ENCODE measurements at regions not wholly inside any gene's neighbourhood (a gene's known extent, or its start where the extent isn't known, plus 50 kb on each side); places are given as distances from the start of the nearest gene placed in this dataset.

GRCh38 chr15:69820819-69821218, 276.9 kb downstream of the TLE3 start:
- TF ChIP-seq TCF12 (IDR thresholded peaks at IDR 0.05; ENCODE audit: low read depth) (no peak), YY1 (IDR thresholded peaks at IDR 0.05; ENCODE audit: low read depth) (no peak), ZBTB7A (IDR thresholded peaks at IDR 0.05; ENCODE audit: low read depth) (no peak), TEAD4 (IDR thresholded peaks at IDR 0.05) (no peak), RAD21 (IDR thresholded peaks at IDR 0.05; ENCODE audit: low read depth) (no peak), TAF1 (IDR thresholded peaks at IDR 0.05; ENCODE audit: low read depth) (no peak), CREB1 (IDR thresholded peaks at IDR 0.05; ENCODE audit: low read depth) (no peak), EP300 (IDR thresholded peaks at IDR 0.05; ENCODE audit: borderline replicate concordance) (no peak)

- TF ChIP-seq CREB1 (IDR thresholded peaks at IDR 0.05; ENCODE audit: low read depth): no peak
- TF ChIP-seq MAX (IDR thresholded peaks at IDR 0.05): no peak
- no peak for TF ChIP-seq TCF12 (IDR thresholded peaks at IDR 0.05; ENCODE audit: low read depth)
- TF ChIP-seq USF1 (IDR thresholded peaks at IDR 0.05): peak; percentile 89
- TF ChIP-seq TEAD4 (IDR thresholded peaks at IDR 0.05): no peak
Observed at GRCh38 chr15:69823223-69823907, 274.4 kb downstream of the TLE3 start.

GRCh38 chr15:69824075-69824876, 273.4 kb downstream of the TLE3 start:
- TF ChIP-seq REST (IDR thresholded peaks at IDR 0.05; ENCODE audit: low read depth): no peak
- TF ChIP-seq NFIC (IDR thresholded peaks at IDR 0.05): no peak
- TF ChIP-seq TAF1 (IDR thresholded peaks at IDR 0.05; ENCODE audit: low read depth): no peak
- no peak for TF ChIP-seq MAX (IDR thresholded peaks at IDR 0.05)
- no peak for TF ChIP-seq TEAD4 (IDR thresholded peaks at IDR 0.05)
- TF ChIP-seq USF1 (IDR thresholded peaks at IDR 0.05): no peak
- no peak for TF ChIP-seq TCF12 (IDR thresholded peaks at IDR 0.05; ENCODE audit: low read depth)

GRCh38 chr15:69824877-69825406, 272.8 kb downstream of the TLE3 start:
- TF ChIP-seq REST (IDR thresholded peaks at IDR 0.05; ENCODE audit: low read depth): no peak
- TF ChIP-seq YY1 (IDR thresholded peaks at IDR 0.05; ENCODE audit: low read depth): no peak
- TF ChIP-seq ZBTB7A (IDR thresholded peaks at IDR 0.05; ENCODE audit: low read depth): no peak

GRCh38 chr15:69825941-69826818, 271.5 kb downstream of the TLE3 start:
- no peak for TF ChIP-seq TAF1 (IDR thresholded peaks at IDR 0.05; ENCODE audit: low read depth)
- TF ChIP-seq NFIC (IDR thresholded peaks at IDR 0.05): no peak

GRCh38 chr15:69826819-69827175, 270.9 kb downstream of the TLE3 start:
- TF ChIP-seq YY1 (IDR thresholded peaks at IDR 0.05; ENCODE audit: low read depth) (no peak), TEAD4 (IDR thresholded peaks at IDR 0.05) (no peak), NFIC (IDR thresholded peaks at IDR 0.05) (no peak), CREB1 (IDR thresholded peaks at IDR 0.05; ENCODE audit: low read depth) (no peak), REST (IDR thresholded peaks at IDR 0.05; ENCODE audit: low read depth) (no peak), MAX (IDR thresholded peaks at IDR 0.05) (no peak), EP300 (IDR thresholded peaks at IDR 0.05; ENCODE audit: borderline replicate concordance) (no peak), TCF12 (IDR thresholded peaks at IDR 0.05; ENCODE audit: low read depth) (no peak), USF1 (IDR thresholded peaks at IDR 0.05) (no peak), RAD21 (IDR thresholded peaks at IDR 0.05; ENCODE audit: low read depth) (no peak), ZBTB7A (IDR thresholded peaks at IDR 0.05; ENCODE audit: low read depth) (no peak), FOXM1 (IDR thresholded peaks at IDR 0.05; ENCODE audit: borderline replicate concordance, low read depth) (no peak), CEBPB (IDR thresholded peaks at IDR 0.05) (no peak), TAF1 (IDR thresholded peaks at IDR 0.05; ENCODE audit: low read depth) (no peak), EGR1 (IDR thresholded peaks at IDR 0.05) (no peak)

Data from Ishikawa (cell line).